WERI-Rb-1 (cell line): ENCODE measurements at regions not wholly inside any gene's neighbourhood (a gene's known extent, or its start where the extent isn't known, plus 50 kb on each side); places are given as distances from the start of the nearest gene placed in this dataset.
A peak's percentile ranks its signal among the peaks of the same experiment; 100 is the strongest.

ENCODE experiments used
- DNase-seq: peaks from one replicate; pipeline ENCODE4 v3.0.0-alpha.2; 2020
- H3K27ac ChIP-seq: fragments of 250-450 bp; sonication (Bioruptor Pico); 2 replicates; pipeline ENCODE4 v1.5.1; 2020; ENCODE audit warnings: mild to moderate bottlenecking, moderate library complexity
- H3K27me3 ChIP-seq: fragments of 250-450 bp; sonication (Bioruptor Pico); 2 replicates; pipeline ENCODE4 v1.5.1; 2021; ENCODE audit warnings: mild to moderate bottlenecking, low read depth, moderate library complexity; ENCODE audit not compliant: insufficient read depth, severe bottlenecking
- H3K36me3 ChIP-seq: fragments of 250-450 bp; sonication (Bioruptor Pico); 2 replicates; pipeline ENCODE4 v1.5.1; 2020; ENCODE audit warnings: mild to moderate bottlenecking, moderate library complexity
- H3K4me3 ChIP-seq: 2 replicates; pipeline ENCODE4 v1.5.1; 2011; ENCODE audit warnings: low read depth, mild to moderate bottlenecking, control low read depth, low read length
- H3K9me3 ChIP-seq: fragments of 250-450 bp; sonication (Bioruptor Pico); 2 replicates; pipeline ENCODE4 v1.5.1; 2021; ENCODE audit warnings: mild to moderate bottlenecking, moderate library complexity; ENCODE audit not compliant: severe bottlenecking
- CTCF ChIP-seq: IDR thresholded peaks from 2 replicates; pipeline ENCODE4 v1.5.1; 2011; ENCODE audit warnings: low read depth, mild to moderate bottlenecking, control low read depth, inconsistent platforms, low read length

- no peak for DNase-seq
- no peak for TF ChIP-seq CTCF
- Histone ChIP-seq H3K27ac (no peak overlapping the region), H3K9me3 (no peaks in the 10 kb centered on the region), H3K36me3 (no peaks in the 10 kb centered on the region), H3K27me3 (no peaks in the 10 kb centered on the region), H3K4me3 (no peak overlapping the region)
These were observed 407.3 kb downstream of the TBL1XR1 start for GRCh38 chr3:176789947-176790346.

- Histone ChIP-seq H3K9me3 (no peaks in the 10 kb centered on the region), H3K27ac (no peak overlapping the region), H3K4me3 (no peak overlapping the region), H3K36me3 (no peaks in the 10 kb centered on the region), H3K27me3 (no peaks in the 10 kb centered on the region)
- no peak for TF ChIP-seq CTCF
- no peak for DNase-seq
These were observed 408.0 kb downstream of the TBL1XR1 start for GRCh38 chr3:176789281-176789705.

GRCh38 chr3:176787506-176787905, 409.8 kb downstream of the TBL1XR1 start:
- TF ChIP-seq CTCF: no peak
- H3K27ac ChIP-seq: peak overlapping the region; percentile 29
- H3K27me3 ChIP-seq: no peaks in the 10 kb centered on the region
- no peaks in the 10 kb centered on the region for H3K9me3 ChIP-seq
- DNase-seq: peak; percentile 48
- no peaks in the 10 kb centered on the region for H3K36me3 ChIP-seq
- H3K4me3 ChIP-seq: no peak overlapping the region

GRCh38 chr3:176785171-176785570, 412.1 kb downstream of the TBL1XR1 start:
- no peak for DNase-seq
- Histone ChIP-seq H3K9me3 (no peaks in the 10 kb centered on the region), H3K36me3 (no peaks in the 10 kb centered on the region), H3K4me3 (no peak overlapping the region), H3K27me3 (no peaks in the 10 kb centered on the region), H3K27ac (no peak overlapping the region)
- no peak for TF ChIP-seq CTCF

GRCh38 chr3:176780766-176781165, 416.5 kb downstream of the TBL1XR1 start:
- Histone ChIP-seq H3K27me3 (no peaks in the 10 kb centered on the region), H3K27ac (no peak overlapping the region), H3K36me3 (no peaks in the 10 kb centered on the region), H3K9me3 (no peaks in the 10 kb centered on the region), H3K4me3 (no peak overlapping the region)
- no peak for TF ChIP-seq CTCF
- no peak for DNase-seq

- DNase-seq: no peak
- Histone ChIP-seq H3K36me3 (no peaks in the 10 kb centered on the region), H3K4me3 (no peak overlapping the region), H3K27ac (no peak overlapping the region), H3K27me3 (no peaks in the 10 kb centered on the region), H3K9me3 (no peaks in the 10 kb centered on the region)
- TF ChIP-seq CTCF: no peak
These were observed 420.6 kb downstream of the TBL1XR1 start for GRCh38 chr3:176776622-176777175.
